HEK293T (cell line): ENCODE measurements at regions not wholly inside any gene's neighbourhood (a gene's known extent, or its start where the extent isn't known, plus 50 kb on each side); places are given as distances from the start of the nearest gene placed in this dataset.

Experiments
- BHLHE40 ChIP-seq: fragments of 450-650 bp; IDR thresholded peaks from 2 replicates; pipeline ENCODE4 v1.6.1; 2016; ENCODE audit warnings: mild to moderate bottlenecking, moderate library complexity, borderline replicate concordance
- CTBP1 ChIP-seq: fragments of 450-650 bp; IDR thresholded peaks from 2 replicates; pipeline ENCODE4 v1.6.1; 2016; ENCODE audit warnings: borderline replicate concordance
- ELF4 ChIP-seq: fragments of 450-650 bp; IDR thresholded peaks from 2 replicates; pipeline ENCODE4 v1.6.1; 2017; ENCODE audit warnings: antibody characterized with exemption
- FOXA1 ChIP-seq: fragments of 450-650 bp; IDR thresholded peaks from 2 replicates; pipeline ENCODE4 v1.6.1; 2016; ENCODE audit warnings: mild to moderate bottlenecking
- FOXK2 ChIP-seq: fragments of 450-650 bp; IDR thresholded peaks from 2 replicates; pipeline ENCODE4 v1.6.1; 2016; ENCODE audit warnings: mild to moderate bottlenecking
- FOXM1 ChIP-seq: fragments of 450-650 bp; IDR thresholded peaks from 2 replicates; pipeline ENCODE4 v1.6.1; 2017; ENCODE audit warnings: mild to moderate bottlenecking, borderline replicate concordance
- HDGF ChIP-seq: fragments of 450-650 bp; IDR thresholded peaks from 2 replicates; pipeline ENCODE4 v1.6.1; 2017; ENCODE audit warnings: antibody characterized with exemption, borderline replicate concordance
- LEF1 ChIP-seq: fragments of 450-650 bp; IDR thresholded peaks from 2 replicates; pipeline ENCODE4 v1.6.1; 2017; ENCODE audit warnings: mild to moderate bottlenecking, borderline replicate concordance
- NFRKB ChIP-seq: fragments of 450-650 bp; IDR thresholded peaks from 2 replicates; pipeline ENCODE4 v1.6.1; 2016; ENCODE audit warnings: mild to moderate bottlenecking, moderate library complexity
- SP1 ChIP-seq: fragments of 450-650 bp; IDR thresholded peaks from 2 replicates; pipeline ENCODE4 v1.6.1; 2017
- SUZ12 ChIP-seq: fragments of 450-650 bp; IDR thresholded peaks from 2 replicates; pipeline ENCODE4 v1.6.1; 2016; ENCODE audit warnings: mild to moderate bottlenecking
- TARDBP ChIP-seq: fragments of 450-650 bp; IDR thresholded peaks from 2 replicates; pipeline ENCODE4 v1.6.1; 2016
- ZNF384 ChIP-seq: fragments of 450-650 bp; IDR thresholded peaks from 2 replicates; pipeline ENCODE4 v1.6.1; 2016
- TF ChIP-seq, protein P1 (sequence below): fragments of 450-650 bp; IDR thresholded peaks from 2 replicates; pipeline ENCODE4 v1.6.1; 2016

DNA sequence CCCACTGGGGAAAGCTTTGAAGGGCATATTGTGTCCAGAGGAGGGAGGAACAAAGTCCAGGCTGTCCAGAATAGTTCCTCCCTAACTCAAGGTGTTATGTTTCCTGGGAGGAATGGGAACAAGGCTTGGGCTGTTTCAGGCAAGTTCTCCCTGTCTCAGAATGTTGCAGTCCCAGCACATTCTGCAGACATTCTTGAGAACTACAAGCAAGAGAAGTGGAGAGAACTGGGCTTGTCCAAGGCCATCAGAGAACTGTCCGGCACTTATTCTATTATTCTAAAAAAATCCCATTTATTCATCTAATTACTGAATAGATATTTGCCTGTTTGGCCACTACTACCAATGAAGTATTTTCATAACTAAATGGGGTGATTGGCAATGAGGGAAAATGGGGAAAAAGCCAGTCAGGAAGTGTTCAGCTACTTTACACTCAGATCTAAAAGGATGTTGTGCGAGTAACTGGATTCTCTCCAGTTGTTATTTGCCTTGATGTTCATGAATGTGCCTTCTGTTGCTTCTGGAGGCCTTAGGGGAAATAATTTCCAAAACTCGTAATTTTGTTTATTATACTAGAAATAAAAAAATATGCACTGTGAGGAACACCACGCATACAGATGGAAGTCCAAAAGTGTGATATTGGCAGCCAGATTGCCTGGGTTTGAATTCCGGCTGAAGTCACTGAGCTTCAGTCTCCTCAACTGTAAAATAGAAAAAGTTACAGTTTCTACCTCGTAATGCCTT, 300.1 kb upstream of the RND3 start:
- no peak for TF ChIP-seq BHLHE40
- no peak for TF ChIP-seq SP1
- no peak for TF ChIP-seq ZNF384
- no peak for TF ChIP-seq TARDBP
- TF ChIP-seq FOXA1 = no peak
- TF ChIP-seq, protein P1, sequence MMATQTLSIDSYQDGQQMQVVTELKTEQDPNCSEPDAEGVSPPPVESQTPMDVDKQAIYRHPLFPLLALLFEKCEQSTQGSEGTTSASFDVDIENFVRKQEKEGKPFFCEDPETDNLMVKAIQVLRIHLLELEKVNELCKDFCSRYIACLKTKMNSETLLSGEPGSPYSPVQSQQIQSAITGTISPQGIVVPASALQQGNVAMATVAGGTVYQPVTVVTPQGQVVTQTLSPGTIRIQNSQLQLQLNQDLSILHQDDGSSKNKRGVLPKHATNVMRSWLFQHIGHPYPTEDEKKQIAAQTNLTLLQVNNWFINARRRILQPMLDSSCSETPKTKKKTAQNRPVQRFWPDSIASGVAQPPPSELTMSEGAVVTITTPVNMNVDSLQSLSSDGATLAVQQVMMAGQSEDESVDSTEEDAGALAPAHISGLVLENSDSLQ = no peak
- no peak for TF ChIP-seq FOXM1
- no peak for TF ChIP-seq SUZ12
- no peak for TF ChIP-seq LEF1
- no peak for TF ChIP-seq HDGF
- TF ChIP-seq ELF4 = no peak
- TF ChIP-seq CTBP1 = no peak
- no peak for TF ChIP-seq FOXK2
- TF ChIP-seq NFRKB = no peak
